ENCODE measurements at regions not wholly inside any gene's neighbourhood (a gene's known extent, or its start where the extent isn't known, plus 50 kb on each side); places are given as distances from the start of the nearest gene placed in this dataset.
"Not testable (repeated sequence)": the region's sequence is repeated elsewhere in the genome, so short reads cannot be mapped to it uniquely, and the experiment has no call there.

DNA sequence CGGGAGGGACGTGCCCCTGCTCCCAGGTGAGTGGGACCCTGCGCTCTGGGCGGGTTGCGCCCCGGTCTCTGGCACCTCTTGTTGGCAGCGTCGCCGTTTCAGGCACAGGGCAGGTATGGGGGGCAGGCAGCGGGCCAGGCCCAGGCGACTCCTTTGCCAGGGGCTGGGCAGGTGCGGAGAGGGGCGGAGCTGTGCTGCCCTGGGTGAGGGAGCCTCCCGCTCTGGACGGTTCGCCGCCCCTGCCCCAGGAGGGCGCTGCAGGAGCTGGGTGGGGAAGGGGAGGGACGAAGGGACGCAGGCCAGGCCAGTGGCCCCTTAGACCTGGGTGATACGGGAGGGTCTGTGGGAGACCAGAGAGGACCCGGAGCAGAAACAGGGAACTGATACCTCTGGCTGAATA lies 663.9 kb upstream of the DEFB115 start:
- no peak for DNase-seq

- no peak for DNase-seq
Measured at GRCh38 chr20:30594112-30594511, 663.4 kb upstream of the DEFB115 start.

GRCh38 chr20:30595698-30596097 lies 661.8 kb upstream of the DEFB115 start:
- no peak for DNase-seq

DNA sequence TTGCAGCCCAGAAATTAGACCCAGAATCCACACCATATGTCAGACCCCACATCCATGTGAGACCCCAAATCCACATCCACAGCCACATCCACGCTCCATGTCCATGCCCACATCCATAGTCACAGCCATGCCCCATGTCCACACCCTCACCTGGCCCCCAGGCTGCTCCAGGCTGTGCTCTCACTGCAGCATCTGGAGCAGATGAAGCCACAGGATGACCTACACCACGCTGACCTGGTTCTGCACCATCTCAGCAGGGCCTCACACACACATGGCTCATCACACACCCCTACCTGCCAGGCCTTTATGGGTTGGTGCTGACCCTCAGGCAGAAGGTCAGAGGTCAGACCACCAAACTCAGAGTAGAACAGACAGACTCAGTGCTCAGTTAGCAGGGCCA lies 660.0 kb upstream of the DEFB115 start:
- not testable (repeated sequence) for DNase-seq

DNA sequence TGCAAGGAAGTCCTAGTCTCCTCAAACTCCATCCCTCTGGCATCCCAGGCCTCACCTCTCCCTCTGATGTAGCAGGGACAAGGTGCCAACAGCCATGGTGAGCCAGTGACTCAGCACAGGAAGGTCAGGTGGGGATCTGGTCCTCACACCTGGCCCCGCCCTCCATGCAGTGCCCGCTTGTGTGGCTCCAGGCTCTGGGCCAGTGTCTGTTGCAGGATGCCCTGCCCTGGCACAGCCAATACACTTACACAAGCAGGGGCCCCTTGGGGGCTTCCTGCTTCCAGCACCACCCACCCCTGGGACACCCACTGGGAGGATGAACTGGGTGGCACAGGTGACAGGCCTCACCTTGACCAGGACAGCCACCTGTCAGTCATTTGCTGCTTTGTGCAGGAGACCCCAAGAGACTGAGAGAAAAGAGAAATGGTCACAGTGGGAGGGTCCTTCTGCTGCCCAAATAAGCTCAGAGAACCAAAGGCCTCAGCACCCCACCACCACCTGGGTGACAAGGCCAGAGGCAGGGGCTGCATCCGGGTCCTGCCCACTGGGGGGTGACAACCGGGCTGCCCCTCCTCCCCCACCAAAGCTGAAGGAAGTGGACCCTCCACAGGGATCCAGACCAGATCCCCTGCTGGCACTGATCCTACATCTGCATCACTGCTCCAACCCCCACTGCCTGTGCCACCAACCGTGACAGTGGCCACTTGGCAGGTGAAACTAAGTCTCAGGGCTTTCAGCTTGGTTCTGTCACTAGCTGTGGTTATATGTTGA lies 658.8 kb upstream of the DEFB115 start:
- DNase-seq: no peak

DNA sequence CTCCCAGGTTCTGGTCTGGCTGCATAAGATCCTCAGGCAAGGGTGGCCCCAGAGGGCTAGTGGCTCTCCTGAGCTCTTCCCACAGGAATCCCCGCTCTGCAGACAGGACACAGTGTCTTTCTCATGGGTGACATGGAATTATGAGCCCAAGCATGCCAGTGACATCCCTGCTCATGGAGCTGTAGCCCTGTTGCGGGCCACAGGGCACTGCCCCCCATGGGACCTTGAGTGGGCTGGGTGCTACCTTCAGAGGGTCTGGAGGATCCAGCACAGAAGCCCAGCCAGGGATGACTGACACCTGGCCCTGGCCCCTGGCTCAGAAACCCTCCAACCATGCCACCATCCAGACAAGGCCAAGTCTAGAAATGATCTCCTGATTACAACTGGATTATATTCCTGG lies 657.5 kb upstream of the DEFB115 start:
- no peak for DNase-seq

- no peak for DNase-seq
Measured at GRCh38 chr20:30601974-30602373, 655.5 kb upstream of the DEFB115 start.

- DNase-seq: no peak
Measured at GRCh38 chr20:30602424-30602823, 655.0 kb upstream of the DEFB115 start.

DNA sequence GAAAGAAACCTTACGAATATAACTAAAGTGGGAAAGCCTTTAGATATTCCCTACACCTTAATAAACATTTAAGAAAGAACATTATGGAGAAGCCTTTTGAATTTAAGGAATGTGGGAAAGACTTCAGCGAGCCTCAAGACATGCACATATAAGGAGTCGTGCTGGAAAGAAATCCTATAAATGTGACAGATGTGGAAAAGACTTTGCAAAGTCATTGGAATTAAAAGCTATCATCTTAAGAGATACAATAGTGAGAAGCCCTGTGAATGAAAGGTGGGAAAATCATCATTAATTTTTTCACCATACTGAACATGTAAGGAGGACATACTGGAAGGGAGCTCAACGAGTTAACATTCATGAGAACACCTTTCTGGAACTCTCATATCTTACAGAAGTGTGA lies 650.5 kb upstream of the DEFB115 start:
- no peak for DNase-seq

DNA sequence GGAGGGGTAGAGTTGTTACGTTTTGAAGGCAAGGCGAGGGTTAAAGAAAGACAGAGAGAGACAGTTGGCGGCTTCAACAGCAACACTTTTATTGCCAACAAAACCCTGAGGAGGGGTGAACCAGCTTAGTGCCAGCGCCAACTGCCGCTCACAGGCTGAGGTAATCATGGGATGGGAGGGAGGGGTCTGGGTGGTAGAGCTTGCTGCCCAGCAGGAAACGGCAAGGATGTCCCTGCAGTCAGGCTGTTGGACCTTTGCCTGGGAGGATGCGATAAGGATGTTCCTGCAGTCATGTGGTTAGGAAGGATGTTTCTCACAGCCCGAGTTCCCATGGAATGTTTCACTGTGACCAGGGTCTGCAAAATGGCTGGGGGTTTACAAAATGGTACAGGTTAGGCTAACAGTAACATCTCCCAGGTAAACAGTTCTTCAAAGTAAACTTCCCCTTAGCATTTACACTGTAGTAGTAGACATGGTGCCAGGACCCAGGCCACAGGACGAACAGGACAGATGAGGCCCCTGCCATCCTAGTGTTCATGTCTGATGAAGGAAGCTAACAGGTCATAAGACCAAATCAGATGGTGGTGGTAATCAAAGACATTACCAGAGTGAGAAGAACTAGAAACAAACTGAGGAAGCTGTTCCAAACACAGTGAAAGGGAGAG lies 647.3 kb upstream of the DEFB115 start:
- DNase-seq: no peak

DNA sequence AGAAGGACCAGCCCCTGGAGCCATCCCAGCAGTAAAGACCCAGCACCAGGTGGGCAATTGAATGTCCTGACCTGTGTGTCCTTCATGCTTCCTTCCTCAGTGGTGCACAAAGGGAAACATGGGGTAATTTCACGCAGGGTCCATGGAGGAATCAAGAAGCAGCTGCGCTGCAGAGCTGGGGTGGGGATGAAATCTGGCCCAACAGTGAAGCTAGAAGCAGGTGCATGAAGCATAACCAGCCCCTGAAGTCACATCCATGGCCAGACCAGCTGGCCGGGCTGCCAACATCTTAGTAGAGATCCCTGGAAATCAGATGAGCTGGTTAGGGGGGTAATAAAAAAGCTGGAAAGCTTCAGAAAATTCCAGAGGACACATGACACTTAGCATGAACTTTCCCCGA lies 646.7 kb upstream of the DEFB115 start:
- no peak for DNase-seq

DNA sequence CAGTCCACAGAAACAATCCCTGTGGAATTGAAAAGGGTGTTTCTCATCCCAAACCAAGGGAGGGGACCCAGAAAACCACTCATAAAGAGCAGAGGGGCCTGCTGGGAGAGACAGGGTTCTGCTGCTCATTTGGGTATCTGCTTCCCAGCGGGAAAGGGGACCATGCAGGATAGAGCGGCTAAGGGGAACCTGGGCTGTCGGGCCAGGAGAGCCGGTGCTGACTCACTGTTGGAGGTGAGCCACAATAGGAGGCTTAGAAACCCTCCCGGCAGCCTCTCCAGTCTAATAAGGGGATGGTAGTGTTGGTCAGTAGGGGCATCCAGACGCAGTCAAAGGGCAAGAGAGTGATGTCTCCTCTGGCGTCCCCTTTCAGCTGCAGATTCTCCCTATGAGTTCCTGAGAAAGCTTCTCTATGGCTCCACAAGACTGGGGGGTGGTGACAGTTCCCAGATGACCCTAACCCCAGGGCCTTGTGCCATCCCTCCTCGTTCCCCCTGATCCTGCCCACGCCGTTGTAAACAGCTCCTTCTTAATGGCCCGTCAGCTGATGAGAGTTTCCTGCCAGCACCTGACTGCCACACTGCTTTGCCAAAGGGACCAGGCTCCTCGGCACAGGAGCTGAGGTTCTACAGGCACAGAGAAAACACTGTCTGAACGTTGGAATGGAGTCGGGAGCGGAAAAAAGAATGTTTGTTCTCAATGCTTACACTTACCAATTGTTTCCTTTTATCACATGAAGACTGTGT lies 646.1 kb upstream of the DEFB115 start:
- no peak for DNase-seq

DNA sequence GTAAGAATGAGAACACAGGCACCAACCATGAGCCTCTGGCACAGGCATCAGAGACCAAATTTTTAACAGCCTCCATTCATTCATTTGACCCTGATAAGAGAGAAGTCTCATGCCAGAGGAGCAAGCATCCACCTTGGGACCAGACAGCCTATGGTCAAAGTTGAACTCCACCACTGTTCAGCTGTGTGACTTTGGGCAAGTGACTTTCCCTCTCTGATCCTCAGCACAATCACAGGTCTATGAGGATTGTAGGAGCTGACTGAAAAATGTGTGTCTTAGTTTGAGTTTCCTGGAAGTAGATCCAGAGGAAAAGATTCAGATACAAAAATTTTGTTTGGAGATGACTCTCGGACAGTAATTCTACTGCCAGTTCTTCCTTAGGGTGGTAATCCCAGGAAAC lies 645.1 kb upstream of the DEFB115 start:
- no peak for DNase-seq

DNA sequence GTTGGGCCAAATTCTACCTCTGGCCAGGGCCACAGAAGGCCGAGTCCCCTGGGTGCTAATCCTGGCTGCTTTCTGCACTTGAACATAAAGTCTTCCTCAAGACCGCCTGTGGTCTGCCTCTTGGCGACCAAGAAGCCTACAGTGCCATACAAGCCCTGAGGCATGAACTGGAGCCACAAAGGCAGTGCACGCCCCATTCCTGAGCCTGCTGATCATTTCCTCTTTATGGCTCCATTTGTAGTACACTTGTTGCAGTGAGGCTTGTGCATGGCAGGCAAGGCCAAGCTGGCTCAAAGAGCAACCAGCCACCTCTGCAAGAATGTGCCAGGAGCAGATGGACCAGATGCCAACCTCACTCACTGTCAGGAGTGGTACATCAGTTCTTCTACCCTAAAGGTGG lies 636.1 kb upstream of the DEFB115 start:
- DNase-seq: not testable (repeated sequence)

DNA sequence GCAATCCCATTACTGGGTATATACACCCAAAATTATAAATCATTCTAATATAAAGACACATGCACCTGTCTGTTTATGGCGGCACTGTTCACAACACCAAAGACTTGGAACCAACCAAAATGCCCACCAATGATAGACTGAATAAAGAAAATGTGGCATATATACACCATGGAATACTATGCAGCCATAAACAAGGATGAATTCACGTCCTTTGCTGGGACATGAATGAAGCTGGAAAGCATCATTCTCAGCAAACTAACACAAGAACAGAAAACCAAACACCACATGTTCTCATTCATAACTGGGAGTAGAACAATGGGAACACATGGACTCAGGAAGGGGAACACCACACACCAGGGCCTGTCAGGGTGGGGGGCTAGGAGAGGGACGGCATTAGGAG lies 633.2 kb upstream of the DEFB115 start:
- not testable (repeated sequence) for DNase-seq

DNA sequence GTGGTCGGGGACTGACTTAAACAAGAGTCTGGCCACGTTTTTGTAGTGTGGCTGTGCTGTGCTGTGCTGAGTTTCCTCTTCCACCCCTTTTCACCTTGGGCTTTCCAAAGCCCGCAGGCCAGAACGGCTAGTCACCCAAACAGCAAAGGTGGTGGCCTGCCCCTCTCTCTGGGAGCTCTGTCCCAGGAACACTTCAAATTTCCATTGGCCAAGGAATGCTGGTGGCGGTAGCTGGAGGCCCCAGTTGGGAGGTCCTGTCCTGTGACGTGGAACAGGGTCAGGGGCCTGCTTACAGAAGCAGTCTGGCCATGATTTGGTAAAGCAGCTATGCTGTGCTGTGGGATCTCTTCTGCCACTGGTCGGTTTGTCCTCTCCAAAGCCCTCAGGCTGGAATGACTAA lies 628.1 kb upstream of the DEFB115 start:
- not testable (repeated sequence) for DNase-seq

- DNase-seq: no peak
Measured at GRCh38 chr20:30630761-30631160, 626.7 kb upstream of the DEFB115 start.

DNA sequence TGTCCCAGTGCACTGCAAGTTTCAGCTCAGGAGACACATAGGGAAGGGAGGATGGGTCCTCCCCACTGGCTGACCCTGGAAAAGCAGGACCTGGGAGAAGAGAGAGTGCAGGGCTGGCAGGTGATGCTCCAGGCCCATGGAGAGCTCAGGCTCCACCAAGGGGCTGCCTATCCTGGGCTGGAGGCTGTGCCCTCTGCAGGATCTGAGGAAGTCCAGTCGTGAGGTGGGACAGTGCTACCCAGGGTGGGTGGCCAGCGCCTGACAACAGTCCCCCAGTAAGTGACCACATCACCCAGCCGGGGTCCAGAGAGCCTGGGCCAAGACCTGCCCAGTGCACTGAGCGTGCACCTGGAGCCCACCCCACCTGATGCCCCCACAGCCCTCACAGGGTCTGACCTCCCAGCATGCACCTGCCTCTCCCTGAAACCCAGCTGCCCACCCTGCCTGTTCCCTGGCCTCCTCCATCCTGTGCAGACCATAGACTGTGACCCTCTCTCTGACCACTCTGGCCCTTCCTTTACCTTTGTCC lies 626.1 kb upstream of the DEFB115 start:
- not testable (repeated sequence) for DNase-seq

GRCh38 chr20:30632773-30633172 lies 624.7 kb upstream of the DEFB115 start:
- DNase-seq: not testable (repeated sequence)

DNA sequence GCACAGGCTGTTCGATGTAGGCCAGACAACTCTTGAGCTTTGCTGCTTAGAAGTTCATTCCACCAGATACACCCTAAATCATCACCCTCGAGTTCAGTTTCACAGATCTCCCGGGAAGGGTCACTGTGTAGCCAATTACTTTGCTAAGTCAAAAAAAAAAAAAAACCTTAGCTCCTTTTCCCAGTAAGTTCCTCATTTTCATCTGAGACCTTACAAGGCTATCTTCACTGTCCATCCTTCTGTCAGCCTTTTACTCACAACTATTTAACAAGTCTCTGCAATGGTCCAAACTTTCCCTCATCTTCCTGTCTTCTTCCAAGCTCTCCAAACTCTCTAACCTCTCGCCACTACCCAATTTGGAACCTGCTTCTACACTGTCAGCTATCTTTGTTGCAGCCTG lies 615.9 kb upstream of the DEFB115 start:
- not testable (repeated sequence) for DNase-seq

DNA sequence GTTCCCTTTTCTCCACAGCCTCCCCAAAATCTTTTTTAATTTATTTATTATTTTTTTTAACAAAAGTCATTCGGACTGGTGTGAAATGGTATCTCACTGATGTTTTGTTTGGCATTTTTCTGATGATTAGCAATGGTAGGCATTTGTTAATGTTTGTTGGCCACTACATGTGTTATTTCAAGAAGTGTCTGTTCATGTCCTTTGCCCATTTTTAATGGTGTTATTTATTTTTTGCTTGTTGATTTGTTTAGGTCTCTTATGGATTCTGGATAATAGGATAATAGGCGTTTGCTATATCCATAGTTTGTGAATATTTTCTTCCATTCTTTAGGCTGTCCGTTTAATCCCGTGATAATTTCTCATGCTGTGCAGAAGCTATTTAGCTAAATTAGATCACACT lies 596.5 kb upstream of the DEFB115 start:
- not testable (repeated sequence) for DNase-seq

- DNase-seq: not testable (repeated sequence)
Measured at GRCh38 chr20:30668418-30668817, 589.0 kb upstream of the DEFB115 start.

GRCh38 chr20:30669330-30670029 lies 588.0 kb upstream of the DEFB115 start:
- DNase-seq: not testable (repeated sequence)

All from activated CD4-positive, alpha-beta T cell treated with anti-CD3 and anti-CD28 coated beads, Interleukin-2, amount 50 U/mL, for 16 hours (primary cell).